HEK293 (cell line): ENCODE measurements at regions not wholly inside any gene's neighbourhood (a gene's known extent, or its start where the extent isn't known, plus 50 kb on each side); places are given as distances from the start of the nearest gene placed in this dataset.

ENCODE experiments used
- REST ChIP-seq: fragments of 450-650 bp; formaldehyde crosslinking; IDR thresholded peaks from 2 replicates; pipeline ENCODE4 v1.5.1; 2016; ENCODE audit warnings: missing biosample characterization, missing genetic modification characterization
- SETDB1 ChIP-seq: IDR thresholded peaks from one replicate; pipeline ENCODE4 v1.6.1; 2017; ENCODE audit warnings: mild to moderate bottlenecking, low read length, moderate library complexity, mixed read lengths; ENCODE audit not compliant: insufficient read length
- ZBTB20 ChIP-seq: fragments of 450-650 bp; formaldehyde crosslinking; IDR thresholded peaks from 2 replicates; pipeline ENCODE4 v1.5.1; 2016; ENCODE audit warnings: missing biosample characterization, missing genetic modification characterization
- ZBTB49 ChIP-seq: fragments of 450-650 bp; formaldehyde crosslinking; IDR thresholded peaks from 2 replicates; pipeline ENCODE4 v1.5.1; 2016; ENCODE audit warnings: missing biosample characterization, missing genetic modification characterization, low read depth
- ZFP37 ChIP-seq: fragments of 450-650 bp; formaldehyde crosslinking; IDR thresholded peaks from 2 replicates; pipeline ENCODE4 v1.5.1; 2016; ENCODE audit warnings: missing biosample characterization, missing genetic modification characterization
- ZNF354C ChIP-seq: fragments of 450-650 bp; formaldehyde crosslinking; IDR thresholded peaks from 2 replicates; pipeline ENCODE4 v1.5.1; 2016; ENCODE audit warnings: missing biosample characterization, missing genetic modification characterization, low read depth, borderline replicate concordance
- ZNF48 ChIP-seq: fragments of 450-650 bp; formaldehyde crosslinking; IDR thresholded peaks from 2 replicates; pipeline ENCODE4 v1.5.1; 2016; ENCODE audit warnings: missing biosample characterization, missing genetic modification characterization
- ZNF639 ChIP-seq: fragments of 450-650 bp; formaldehyde crosslinking; IDR thresholded peaks from 2 replicates; pipeline ENCODE4 v1.5.1; 2016; ENCODE audit warnings: missing biosample characterization, missing genetic modification characterization
- ZNF654 ChIP-seq: fragments of 450-650 bp; formaldehyde crosslinking; IDR thresholded peaks from 2 replicates; pipeline ENCODE4 v1.5.1; 2016; ENCODE audit warnings: low read depth, missing biosample characterization, missing genetic modification characterization
- ZNF777 ChIP-seq: fragments of 450-650 bp; formaldehyde crosslinking; IDR thresholded peaks from 2 replicates; pipeline ENCODE4 v1.5.1; 2017; ENCODE audit warnings: missing biosample characterization, missing genetic modification characterization, borderline replicate concordance
- ZSCAN30 ChIP-seq: fragments of 450-650 bp; IDR thresholded peaks from 2 replicates; pipeline ENCODE4 v1.5.1; 2018; ENCODE audit warnings: missing biosample characterization, mild to moderate bottlenecking, missing genetic modification characterization, moderate library complexity
- TF ChIP-seq, protein P1 (sequence below): fragments of 450-650 bp; formaldehyde crosslinking; IDR thresholded peaks from 2 replicates; pipeline ENCODE4 v1.5.1; 2016; ENCODE audit warnings: missing biosample characterization, missing genetic modification characterization
- TF ChIP-seq, protein P2 (sequence below): fragments of 450-650 bp; formaldehyde crosslinking; IDR thresholded peaks from 2 replicates; pipeline ENCODE4 v1.5.1; 2016; ENCODE audit warnings: missing biosample characterization, missing genetic modification characterization
- TF ChIP-seq, protein P3 (sequence below): fragments of 450-650 bp; formaldehyde crosslinking; optimal IDR thresholded peaks from 2 replicates; pipeline ENCODE3; 2016; ENCODE audit warnings: missing biosample characterization, mild to moderate bottlenecking, missing genetic modification characterization

DNA sequence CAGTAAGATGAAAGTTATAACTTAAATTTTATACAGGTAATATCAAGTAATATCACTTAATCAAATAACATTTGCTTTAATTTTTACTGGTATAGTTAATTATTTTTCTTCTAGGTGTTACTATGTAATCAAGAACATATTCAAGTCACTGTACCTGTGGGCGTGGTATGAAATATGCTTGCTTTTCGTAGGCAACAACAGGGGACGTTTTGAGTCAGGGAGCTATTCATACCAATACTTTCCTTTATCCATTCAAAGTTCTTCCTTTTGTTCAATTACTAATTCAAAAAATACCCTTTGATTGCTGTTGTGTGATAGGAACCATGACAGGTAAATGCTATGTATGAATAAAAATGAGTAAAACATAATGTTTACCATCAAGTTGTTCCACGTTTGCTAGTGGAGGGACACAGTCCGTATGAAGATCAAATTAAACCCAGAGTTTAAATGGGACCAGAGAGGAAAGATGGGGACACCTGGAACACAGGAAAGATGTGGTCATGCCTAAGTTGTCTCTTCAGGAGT is 654.0 kb upstream of the KCNMB2 start:
- no peak for TF ChIP-seq ZNF654 (tag by site-specific recombination)
- TF ChIP-seq ZFP37 (tag by site-specific recombination): no peak
- TF ChIP-seq ZNF354C (tag by site-specific recombination): no peak
- no peak for TF ChIP-seq REST (tag by site-specific recombination)
- TF ChIP-seq, protein P1, sequence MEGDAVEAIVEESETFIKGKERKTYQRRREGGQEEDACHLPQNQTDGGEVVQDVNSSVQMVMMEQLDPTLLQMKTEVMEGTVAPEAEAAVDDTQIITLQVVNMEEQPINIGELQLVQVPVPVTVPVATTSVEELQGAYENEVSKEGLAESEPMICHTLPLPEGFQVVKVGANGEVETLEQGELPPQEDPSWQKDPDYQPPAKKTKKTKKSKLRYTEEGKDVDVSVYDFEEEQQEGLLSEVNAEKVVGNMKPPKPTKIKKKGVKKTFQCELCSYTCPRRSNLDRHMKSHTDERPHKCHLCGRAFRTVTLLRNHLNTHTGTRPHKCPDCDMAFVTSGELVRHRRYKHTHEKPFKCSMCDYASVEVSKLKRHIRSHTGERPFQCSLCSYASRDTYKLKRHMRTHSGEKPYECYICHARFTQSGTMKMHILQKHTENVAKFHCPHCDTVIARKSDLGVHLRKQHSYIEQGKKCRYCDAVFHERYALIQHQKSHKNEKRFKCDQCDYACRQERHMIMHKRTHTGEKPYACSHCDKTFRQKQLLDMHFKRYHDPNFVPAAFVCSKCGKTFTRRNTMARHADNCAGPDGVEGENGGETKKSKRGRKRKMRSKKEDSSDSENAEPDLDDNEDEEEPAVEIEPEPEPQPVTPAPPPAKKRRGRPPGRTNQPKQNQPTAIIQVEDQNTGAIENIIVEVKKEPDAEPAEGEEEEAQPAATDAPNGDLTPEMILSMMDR (tag by site-specific recombination): no peak
- no peak for TF ChIP-seq ZNF639
- no peak for TF ChIP-seq SETDB1
- TF ChIP-seq, protein P2, sequence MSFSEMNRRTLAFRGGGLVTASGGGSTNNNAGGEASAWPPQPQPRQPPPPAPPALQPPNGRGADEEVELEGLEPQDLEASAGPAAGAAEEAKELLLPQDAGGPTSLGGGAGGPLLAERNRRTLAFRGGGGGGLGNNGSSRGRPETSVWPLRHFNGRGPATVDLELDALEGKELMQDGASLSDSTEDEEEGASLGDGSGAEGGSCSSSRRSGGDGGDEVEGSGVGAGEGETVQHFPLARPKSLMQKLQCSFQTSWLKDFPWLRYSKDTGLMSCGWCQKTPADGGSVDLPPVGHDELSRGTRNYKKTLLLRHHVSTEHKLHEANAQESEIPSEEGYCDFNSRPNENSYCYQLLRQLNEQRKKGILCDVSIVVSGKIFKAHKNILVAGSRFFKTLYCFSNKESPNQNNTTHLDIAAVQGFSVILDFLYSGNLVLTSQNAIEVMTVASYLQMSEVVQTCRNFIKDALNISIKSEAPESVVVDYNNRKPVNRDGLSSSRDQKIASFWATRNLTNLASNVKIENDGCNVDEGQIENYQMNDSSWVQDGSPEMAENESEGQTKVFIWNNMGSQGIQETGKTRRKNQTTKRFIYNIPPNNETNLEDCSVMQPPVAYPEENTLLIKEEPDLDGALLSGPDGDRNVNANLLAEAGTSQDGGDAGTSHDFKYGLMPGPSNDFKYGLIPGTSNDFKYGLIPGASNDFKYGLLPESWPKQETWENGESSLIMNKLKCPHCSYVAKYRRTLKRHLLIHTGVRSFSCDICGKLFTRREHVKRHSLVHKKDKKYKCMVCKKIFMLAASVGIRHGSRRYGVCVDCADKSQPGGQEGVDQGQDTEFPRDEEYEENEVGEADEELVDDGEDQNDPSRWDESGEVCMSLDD (tag by site-specific recombination): no peak
- no peak for TF ChIP-seq ZNF777 (tag by site-specific recombination)
- TF ChIP-seq ZSCAN30 (tag by site-specific recombination): no peak
- no peak for TF ChIP-seq ZBTB20
- no peak for TF ChIP-seq ZBTB49
- TF ChIP-seq ZNF48 (tag by site-specific recombination): no peak
- TF ChIP-seq, protein P3, sequence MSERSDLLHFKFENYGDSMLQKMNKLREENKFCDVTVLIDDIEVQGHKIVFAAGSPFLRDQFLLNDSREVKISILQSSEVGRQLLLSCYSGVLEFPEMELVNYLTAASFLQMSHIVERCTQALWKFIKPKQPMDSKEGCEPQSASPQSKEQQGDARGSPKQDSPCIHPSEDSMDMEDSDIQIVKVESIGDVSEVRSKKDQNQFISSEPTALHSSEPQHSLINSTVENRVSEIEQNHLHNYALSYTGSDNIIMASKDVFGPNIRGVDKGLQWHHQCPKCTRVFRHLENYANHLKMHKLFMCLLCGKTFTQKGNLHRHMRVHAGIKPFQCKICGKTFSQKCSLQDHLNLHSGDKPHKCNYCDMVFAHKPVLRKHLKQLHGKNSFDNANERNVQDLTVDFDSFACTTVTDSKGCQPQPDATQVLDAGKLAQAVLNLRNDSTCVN (tag by site-specific recombination): no peak
